GM19099 (cell line): ENCODE measurements at regions not wholly inside any gene's neighbourhood (a gene's known extent, or its start where the extent isn't known, plus 50 kb on each side); places are given as distances from the start of the nearest gene placed in this dataset.

Experiments
- POLR2A ChIP-seq: IDR thresholded peaks from 3 replicates; pipeline ENCODE4 v1.6.1; 2011; ENCODE audit warnings: low read depth; ENCODE audit not compliant: insufficient read length; ENCODE audit errors: extremely low read depth

- TF ChIP-seq POLR2A: no peak
Measured at GRCh38 chr13:50388481-50388880, 373.2 kb downstream of the KCNRG start.

- TF ChIP-seq POLR2A: no peak
Measured at GRCh38 chr13:50389726-50390125, 374.5 kb downstream of the KCNRG start.

DNA sequence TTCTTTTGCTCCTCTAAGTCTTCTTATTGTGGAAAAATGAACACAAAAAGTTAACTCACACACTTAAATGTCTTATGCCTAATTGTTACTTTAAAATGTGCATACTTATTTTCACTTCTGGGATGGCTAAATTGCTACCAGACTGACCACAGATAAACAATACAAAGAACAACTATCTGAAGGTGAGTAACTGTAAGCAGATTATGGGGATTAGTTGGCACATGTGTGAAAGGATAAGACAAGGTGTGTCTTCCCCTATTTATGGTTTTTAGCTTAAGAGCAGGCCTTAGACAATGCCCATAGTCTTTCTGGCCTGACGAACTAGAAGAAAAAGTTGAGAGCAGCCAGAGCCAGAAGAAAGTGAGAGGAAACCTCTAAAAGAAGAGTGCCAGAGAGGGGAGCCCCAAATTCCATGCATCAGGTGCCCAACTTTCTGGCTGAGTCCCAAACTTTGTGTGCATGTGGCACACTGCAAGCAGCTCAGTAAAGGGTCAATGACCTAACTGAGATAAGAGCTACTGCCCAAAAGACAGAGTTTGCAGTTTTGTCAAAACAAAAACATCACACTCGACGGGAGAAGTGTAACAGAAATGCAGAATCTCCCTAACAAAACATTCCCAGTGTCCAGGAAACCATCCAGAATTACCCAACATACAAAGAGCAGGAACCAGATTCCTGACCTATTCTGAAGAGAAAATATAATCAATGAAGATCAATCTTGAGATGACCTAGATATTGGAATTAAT is 375.4 kb downstream of the KCNRG start:
- no peak for TF ChIP-seq POLR2A

GRCh38 chr13:50392977-50393376 is 377.7 kb downstream of the KCNRG start:
- TF ChIP-seq POLR2A: no peak

DNA sequence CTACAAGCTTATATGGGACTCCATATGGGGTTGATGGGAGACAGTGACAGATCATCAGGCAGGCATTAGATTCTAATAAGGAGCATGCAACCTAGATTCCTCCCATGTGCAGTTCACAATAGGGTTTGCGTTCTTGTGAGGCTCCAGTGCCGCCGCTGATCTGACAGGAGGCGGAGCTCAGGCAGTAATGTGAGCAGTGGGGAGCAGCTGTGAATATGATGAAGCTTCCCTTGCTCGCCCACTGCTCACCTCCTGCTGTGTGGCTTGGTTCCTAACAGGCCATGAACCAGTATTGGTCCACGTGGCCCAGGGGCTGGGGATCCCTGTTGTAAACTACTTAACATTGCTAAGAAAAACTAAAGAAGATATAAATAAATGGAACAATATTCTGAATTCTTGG is 378.4 kb downstream of the KCNRG start:
- TF ChIP-seq POLR2A: no peak

DNA sequence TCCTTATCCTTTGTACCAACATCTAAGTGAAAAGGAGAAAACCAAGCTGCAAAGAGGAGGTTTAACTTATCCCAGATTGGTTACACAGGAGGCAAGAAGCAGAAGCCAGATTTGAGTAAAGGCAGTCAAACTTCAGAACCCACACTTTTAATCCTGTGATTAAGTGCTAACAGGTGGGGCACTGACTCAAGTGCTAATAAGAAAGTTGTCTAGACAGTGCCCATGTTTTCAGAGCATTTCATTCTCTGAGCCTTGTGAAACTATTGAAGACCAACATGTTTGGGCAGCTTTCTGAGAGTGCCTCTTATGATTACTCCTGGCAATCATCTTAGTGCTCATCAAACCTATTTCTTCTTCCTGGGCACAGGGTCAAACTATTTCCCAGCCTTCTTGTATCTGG is 380.8 kb downstream of the KCNRG start:
- no peak for TF ChIP-seq POLR2A

DNA sequence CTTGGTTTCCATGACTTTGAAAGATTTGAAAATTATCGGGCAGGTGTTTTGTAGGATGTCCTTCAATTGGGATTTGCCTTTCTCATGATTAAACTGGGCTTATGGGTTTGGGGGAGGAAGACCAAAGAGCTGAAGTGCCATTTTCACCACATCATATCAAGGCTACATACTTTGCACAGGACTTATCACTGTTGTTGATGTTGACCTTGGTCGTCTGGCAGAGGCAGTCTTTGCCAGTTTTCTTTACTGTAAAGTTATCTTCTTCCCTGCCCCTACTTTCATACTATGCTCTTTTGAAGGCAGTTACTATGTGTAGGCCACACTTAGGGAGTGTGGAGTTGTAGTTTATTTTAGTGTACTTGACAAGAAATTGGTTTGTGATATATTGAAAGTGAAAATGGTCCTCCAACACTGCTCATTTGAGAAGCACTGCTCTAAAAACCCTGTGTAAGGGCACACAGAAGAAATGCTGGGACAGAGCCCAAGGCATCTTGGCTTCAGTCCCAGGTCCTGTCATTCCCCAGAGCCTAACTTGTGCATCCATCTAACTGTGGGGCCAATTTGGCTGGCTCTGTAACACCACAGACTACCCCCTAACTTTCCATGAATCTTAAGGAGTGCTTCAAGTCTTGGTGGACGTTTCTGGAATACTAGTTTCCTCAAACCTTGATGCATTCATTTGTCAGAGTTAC is 384.9 kb downstream of the KCNRG start:
- no peak for TF ChIP-seq POLR2A

- no peak for TF ChIP-seq POLR2A
Measured at GRCh38 chr13:50401049-50401505, 385.8 kb downstream of the KCNRG start.

GRCh38 chr13:50401721-50402465 is 386.6 kb downstream of the KCNRG start:
- TF ChIP-seq POLR2A: no peak

DNA sequence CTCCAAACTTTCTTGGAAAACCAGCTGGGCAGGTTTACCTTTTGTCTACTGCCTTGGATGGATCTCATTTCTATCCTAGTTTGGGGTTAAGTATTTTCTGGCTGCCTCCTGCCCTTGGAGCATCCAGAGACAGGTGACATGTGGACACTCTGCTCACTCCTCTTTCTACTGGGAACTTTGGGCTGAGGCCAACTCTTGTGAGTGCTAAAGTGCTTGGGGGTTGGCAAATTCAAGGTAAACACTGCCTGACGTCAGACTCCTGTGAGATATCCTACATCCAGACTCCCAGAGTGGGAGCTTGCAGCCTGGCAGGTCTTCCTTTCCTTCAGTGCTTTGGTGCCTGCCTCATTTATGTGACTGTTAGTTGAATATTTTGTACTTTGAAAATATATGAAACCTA is 388.1 kb downstream of the KCNRG start:
- no peak for TF ChIP-seq POLR2A

DNA sequence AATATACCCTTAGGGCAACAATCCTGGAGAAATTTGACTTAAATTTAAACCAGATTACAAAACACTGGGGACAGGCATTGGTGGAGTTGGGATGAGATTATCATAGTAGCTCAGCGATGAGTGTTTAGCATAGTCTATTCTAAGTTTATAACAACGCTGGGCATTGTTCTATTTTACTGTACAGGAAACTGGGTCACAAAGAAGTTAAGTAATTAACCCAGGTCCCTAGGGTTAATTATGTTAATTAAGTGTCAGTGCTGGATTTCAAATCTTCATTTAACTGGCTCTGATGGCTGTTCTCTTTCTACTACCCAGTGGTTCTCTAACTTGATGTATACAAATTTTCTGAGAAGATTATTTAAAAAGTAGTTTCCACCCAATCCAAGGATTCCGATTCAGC is 388.9 kb downstream of the KCNRG start:
- TF ChIP-seq POLR2A: no peak

DNA sequence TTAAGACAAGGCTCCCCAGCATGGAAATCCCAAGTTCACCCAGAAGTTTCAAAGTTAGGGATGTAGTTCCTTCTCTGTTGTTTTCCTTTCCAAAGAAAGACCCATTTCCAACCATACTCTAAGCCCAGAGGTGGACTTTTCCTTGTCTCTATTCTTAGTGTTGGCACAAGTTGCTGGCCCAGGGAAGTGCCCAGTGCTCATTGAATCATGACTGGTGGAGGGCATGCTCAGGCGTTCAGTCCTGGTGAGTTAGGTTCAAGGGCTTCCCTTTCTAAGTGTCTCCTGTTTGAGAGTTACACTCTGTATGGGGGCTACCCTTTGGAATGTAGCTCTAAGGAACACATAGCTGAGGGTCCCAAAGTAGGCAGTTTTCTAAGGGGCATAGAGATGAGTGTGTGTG is 389.5 kb downstream of the KCNRG start:
- no peak for TF ChIP-seq POLR2A

GRCh38 chr13:50406831-50407230 is 391.6 kb downstream of the KCNRG start:
- no peak for TF ChIP-seq POLR2A

DNA sequence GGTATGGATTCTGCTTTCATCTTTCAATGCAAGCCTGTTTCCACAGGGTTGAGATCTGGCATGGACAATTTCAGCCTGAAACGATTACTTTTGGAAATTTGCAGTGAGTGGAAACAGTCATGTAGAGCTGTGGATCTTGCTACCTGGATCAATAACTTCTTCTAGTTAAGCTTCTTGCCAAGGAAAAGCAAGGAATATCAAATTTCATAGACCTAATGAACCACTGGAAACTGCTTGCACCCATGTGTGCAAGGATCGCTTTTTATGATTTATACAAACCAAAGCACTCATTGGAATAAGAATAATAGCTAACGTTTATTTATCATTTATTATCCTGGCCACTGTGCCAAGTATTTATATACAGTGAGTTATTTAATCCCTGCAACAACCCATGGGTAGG is 392.8 kb downstream of the KCNRG start:
- no peak for TF ChIP-seq POLR2A

- TF ChIP-seq POLR2A: no peak
Measured at GRCh38 chr13:50409220-50409619, 394.0 kb downstream of the KCNRG start.
